ENCODE measurements at regions not wholly inside any gene's neighbourhood (a gene's known extent, or its start where the extent isn't known, plus 50 kb on each side); places are given as distances from the start of the nearest gene placed in this dataset.
"Not testable (repeated sequence)": the region's sequence is repeated elsewhere in the genome, so short reads cannot be mapped to it uniquely, and the experiment has no call there.

DNA sequence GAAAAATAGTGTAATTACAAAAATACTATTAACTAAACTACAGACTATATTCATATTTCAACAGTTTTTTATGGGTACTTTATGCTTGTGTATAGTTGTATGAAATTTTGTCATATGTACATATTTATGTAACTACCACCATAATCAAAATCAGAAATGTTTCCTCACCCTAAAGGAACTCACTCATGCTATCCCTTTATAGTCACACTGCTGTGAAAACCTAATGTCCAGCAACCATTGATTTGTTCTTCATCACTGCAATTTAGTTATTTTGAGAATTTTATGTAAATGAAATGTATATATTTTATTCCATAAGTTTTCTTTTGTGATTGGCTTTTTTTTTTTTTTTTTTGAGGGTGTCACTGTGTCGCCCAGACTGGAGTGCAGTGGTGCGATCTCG, 278.9 kb upstream of the SLC16A7 start:
- H3K36me3 ChIP-seq (replicated peaks in 1 of 2) = no peaks in the 10 kb centered on the region
- intact Hi-C loops (cut with DNase I) = no loop called here
- no peak overlapping the region for H3K4me3 ChIP-seq
- H3K9me3 ChIP-seq (replicated peaks in 1 of 3) = no peaks in the 10 kb centered on the region
- DNase-seq = no peak
- TF ChIP-seq, protein P1, sequence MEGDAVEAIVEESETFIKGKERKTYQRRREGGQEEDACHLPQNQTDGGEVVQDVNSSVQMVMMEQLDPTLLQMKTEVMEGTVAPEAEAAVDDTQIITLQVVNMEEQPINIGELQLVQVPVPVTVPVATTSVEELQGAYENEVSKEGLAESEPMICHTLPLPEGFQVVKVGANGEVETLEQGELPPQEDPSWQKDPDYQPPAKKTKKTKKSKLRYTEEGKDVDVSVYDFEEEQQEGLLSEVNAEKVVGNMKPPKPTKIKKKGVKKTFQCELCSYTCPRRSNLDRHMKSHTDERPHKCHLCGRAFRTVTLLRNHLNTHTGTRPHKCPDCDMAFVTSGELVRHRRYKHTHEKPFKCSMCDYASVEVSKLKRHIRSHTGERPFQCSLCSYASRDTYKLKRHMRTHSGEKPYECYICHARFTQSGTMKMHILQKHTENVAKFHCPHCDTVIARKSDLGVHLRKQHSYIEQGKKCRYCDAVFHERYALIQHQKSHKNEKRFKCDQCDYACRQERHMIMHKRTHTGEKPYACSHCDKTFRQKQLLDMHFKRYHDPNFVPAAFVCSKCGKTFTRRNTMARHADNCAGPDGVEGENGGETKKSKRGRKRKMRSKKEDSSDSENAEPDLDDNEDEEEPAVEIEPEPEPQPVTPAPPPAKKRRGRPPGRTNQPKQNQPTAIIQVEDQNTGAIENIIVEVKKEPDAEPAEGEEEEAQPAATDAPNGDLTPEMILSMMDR (IDR thresholded peaks at IDR 0.05) = no peak
- TF ChIP-seq POLR2A (IDR thresholded peaks at IDR 0.05) = no peak
- 54 to 92% (median 81%) methylated on average over 3 of the region's 3 CpGs for WGBS, 4 donors
- no peaks in the 10 kb centered on the region for H3K4me1 ChIP-seq (replicated peaks in 1 of 2)
- no peak overlapping the region for H3K27ac ChIP-seq
- H3K27me3 ChIP-seq = no peaks in the 10 kb centered on the region

DNA sequence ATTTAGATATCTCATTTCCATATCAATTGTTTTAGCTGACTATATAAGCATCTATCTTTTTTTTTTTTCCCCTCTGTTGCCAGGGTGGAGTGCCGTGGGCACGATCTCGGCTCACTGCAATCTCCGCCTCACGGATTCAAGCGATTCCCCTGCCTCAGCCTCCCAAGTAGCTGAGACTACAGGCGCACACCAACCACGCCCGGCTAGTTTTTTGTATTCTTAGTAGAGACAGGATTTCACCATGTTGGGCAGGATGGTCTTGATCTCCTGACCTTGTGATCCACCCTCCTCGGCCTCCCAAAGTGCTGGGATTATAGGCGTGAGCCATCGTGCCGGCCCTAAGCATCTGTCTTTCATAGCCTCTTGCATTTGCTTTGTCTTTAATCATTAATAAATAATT, 279.5 kb upstream of the SLC16A7 start:
- H3K4me3 ChIP-seq; intact Hi-C loops (cut with DNase I); H3K4me1 ChIP-seq (replicated peaks in 1 of 2); H3K36me3 ChIP-seq (replicated peaks in 1 of 2); H3K27ac ChIP-seq; H3K27me3 ChIP-seq; H3K9me3 ChIP-seq (replicated peaks in 1 of 3); DNase-seq: not testable (repeated sequence)
- 86 to 92% (median 91%) methylated on average over 13 of the region's 13 CpGs for WGBS, 4 donors

DNA sequence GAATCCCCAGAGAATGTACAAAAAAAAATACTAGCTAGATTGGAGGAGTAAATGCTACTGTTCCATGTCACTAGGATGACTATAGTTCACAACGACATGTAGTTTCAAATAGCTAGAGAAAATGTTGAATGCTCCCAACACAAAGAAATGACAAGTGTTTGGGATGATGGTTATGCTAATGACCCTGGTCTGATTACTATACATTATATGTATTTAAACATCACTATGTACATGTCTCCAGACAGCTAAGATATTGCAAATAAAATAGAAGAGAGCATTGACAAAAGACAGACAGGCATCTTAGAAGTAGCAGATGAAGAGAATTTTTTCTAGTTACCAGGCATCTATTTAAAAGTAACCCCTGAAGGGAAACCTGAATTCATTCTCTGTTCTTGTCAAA, 281.6 kb upstream of the SLC16A7 start:
- DNase-seq = no peak
- Histone ChIP-seq H3K27ac (no peak overlapping the region), H3K27me3 (no peaks in the 10 kb centered on the region), H3K36me3 (replicated peaks in 1 of 2) (no peaks in the 10 kb centered on the region), H3K4me3 (no peak overlapping the region), H3K9me3 (replicated peaks in 1 of 3) (no peaks in the 10 kb centered on the region), H3K4me1 (replicated peaks in 1 of 2) (no peaks in the 10 kb centered on the region)
- no peak for TF ChIP-seq POLR2A (IDR thresholded peaks at IDR 0.05)
- TF ChIP-seq, protein P1 (IDR thresholded peaks at IDR 0.05) = no peak
- intact Hi-C loops (cut with DNase I) = no loop called here
- WGBS, 4 donors = 77 to 88% (median 81%) methylated on average over 1 of the region's 1 CpG

GRCh38 chr12:59304077-59304721, 291.6 kb upstream of the SLC16A7 start:
- WGBS, 4 donors = 61 to 67% (median 63%) methylated on average over 5 of the region's 5 CpGs
- no peak overlapping the region for H3K27ac ChIP-seq
- H3K4me3 ChIP-seq = no peak overlapping the region
- H3K4me1 ChIP-seq (replicated peaks in 1 of 2) = no peaks in the 10 kb centered on the region
- H3K9me3 ChIP-seq (replicated peaks in 1 of 3) = no peaks in the 10 kb centered on the region
- DNase-seq = no peak
- TF ChIP-seq, protein P1 (IDR thresholded peaks at IDR 0.05) = no peak
- no peak for TF ChIP-seq POLR2A (IDR thresholded peaks at IDR 0.05)
- no peaks in the 10 kb centered on the region for H3K36me3 ChIP-seq (replicated peaks in 1 of 2)
- intact Hi-C loops (cut with DNase I) = no loop called here
- H3K27me3 ChIP-seq = no peaks in the 10 kb centered on the region

DNA sequence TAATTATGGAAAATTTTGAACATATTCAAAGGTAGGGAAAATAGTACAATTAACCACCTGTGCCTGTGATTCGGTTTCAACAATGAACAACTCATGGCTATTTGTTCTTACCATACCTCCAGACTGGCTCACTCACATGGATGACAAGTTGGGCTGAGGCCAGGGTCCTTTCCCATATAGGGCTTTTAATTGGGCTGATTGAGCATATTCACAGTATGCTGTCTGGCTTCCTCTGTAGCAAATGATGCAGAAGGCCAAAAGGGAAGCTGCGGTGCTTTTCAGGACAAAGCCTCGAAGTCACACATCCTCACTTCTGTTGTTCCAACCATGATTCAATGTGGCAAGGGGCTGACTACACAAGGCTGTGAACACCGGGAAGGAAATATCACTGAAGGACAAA, 297.5 kb upstream of the SLC16A7 start:
- intact Hi-C loops (cut with DNase I) = no loop called here
- Histone ChIP-seq H3K9me3 (replicated peaks in 1 of 3) (no peaks in the 10 kb centered on the region), H3K4me1 (replicated peaks in 1 of 2) (no peaks in the 10 kb centered on the region), H3K36me3 (replicated peaks in 1 of 2) (no peaks in the 10 kb centered on the region), H3K27me3 (no peaks in the 10 kb centered on the region), H3K27ac (no peak overlapping the region), H3K4me3 (no peak overlapping the region)
- WGBS, 4 donors = 45 to 62% (median 55%) methylated on average over 4 of the region's 4 CpGs
- DNase-seq = no peak
- no peak for TF ChIP-seq POLR2A (IDR thresholded peaks at IDR 0.05)
- TF ChIP-seq, protein P1 (IDR thresholded peaks at IDR 0.05) = no peak
